ENCODE measurements at regions not wholly inside any gene's neighbourhood (a gene's known extent, or its start where the extent isn't known, plus 50 kb on each side); places are given as distances from the start of the nearest gene placed in this dataset.

DNA sequence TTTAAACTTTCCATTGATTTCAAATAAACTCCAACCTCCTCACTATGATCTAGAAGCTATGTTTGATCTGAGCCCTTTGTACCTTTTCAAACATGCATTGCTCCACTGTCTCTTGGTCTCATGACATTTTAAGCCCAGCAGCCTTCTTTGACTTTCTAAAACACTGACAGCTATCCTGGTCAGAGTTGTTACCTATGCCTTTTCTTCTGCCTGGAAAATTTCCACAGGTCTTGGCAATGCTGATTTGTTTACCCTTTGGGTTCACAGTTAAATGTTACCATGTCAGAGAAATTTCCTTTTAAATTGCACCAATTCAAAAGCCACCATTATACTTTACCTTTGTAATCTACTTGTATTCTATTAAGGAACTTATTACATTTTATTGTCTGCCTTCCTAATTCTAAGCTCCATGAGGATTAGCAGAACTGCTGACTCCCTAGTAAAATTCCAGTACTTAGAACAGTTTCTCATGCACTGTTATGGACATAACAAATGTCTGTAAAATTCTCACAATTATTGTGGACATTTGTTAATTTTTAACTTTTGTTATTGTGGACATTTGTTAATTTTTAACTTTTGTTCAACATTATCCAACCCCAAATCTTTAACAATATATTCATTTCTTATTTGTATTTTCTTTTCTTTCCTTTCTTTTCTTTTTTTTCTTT is 1064.4 kb downstream of the NCAM2 start:
- TF ChIP-seq POLR2A (IDR thresholded peaks at IDR 0.05), result no peak
- no peak for TF ChIP-seq CTCF (IDR thresholded peaks at IDR 0.05)
- TF ChIP-seq POLR2AphosphoS5 (IDR thresholded peaks at IDR 0.05), result no peak

Measured in suprapubic skin (tissue), 4 donors.